Adrenal gland (tissue), 9 donors: ENCODE measurements at regions not wholly inside any gene's neighbourhood (a gene's known extent, or its start where the extent isn't known, plus 50 kb on each side); places are given as distances from the start of the nearest gene placed in this dataset.

ENCODE experiments used
- DNase-seq, 7 donors: peaks; one replicate each; pipeline ENCODE4 v3.0.0-alpha.2; 2019 to 2020
- H3K27ac ChIP-seq, 5 donors: fragments of 200-600 bp; sonication (generic) in 4 of 5; 1 replicate in 3 of 5; 2 replicates in 2 of 5; pipeline versions ENCODE4 v1.5.1 to v1.8.0; 2016 to 2020; ENCODE audit warnings: mild to moderate bottlenecking in 1 of 5
- H3K27me3 ChIP-seq: fragments of 200-600 bp; 2 replicates; pipeline ENCODE4 v1.8.0; 2021
- H3K36me3 ChIP-seq, 2 donors: fragments of 200-600 bp; replicated peaks in 1 of 2; 1 replicate in 1 of 2; 2 replicates in 1 of 2; pipeline versions ENCODE4 v1.5.1 to v1.8.0; 2018 to 2022
- H3K4me1 ChIP-seq, 2 donors: fragments of 200-600 bp; replicated peaks in 1 of 2; 1 replicate in 1 of 2; 2 replicates in 1 of 2; pipeline versions ENCODE4 v1.5.1 to v1.8.0; 2018 to 2021
- H3K4me3 ChIP-seq, 4 donors: fragments of 200-600 bp; sonication (generic) in 3 of 4; one replicate each; pipeline ENCODE4 v1.5.1; 2016 to 2018
- H3K9me3 ChIP-seq, 3 donors: fragments of 200-600 bp; sonication (generic) in 1 of 3; replicated peaks in 1 of 3; 1 replicate in 2 of 3; 2 replicates in 1 of 3; pipeline versions ENCODE4 v1.5.1 to v1.8.0; 2016 to 2021
- CTCF ChIP-seq, 6 experiments: fragments of 450-650 bp in 4 of 6; fragments of 200-600 bp in 2 of 6; sonication (generic) in 1 of 6; IDR thresholded peaks; 1 replicate in 5 of 6; 2 replicates in 1 of 6; pipeline versions ENCODE4 v1.5.1 to v1.8.0; 2016 to 2021; ENCODE audit warnings: antibody characterized with exemption in 6 of 6, mild to moderate bottlenecking in 2 of 6, moderate library complexity in 1 of 6
- POLR2A ChIP-seq, 2 donors: fragments of 450-650 bp; IDR thresholded peaks; one replicate each; pipeline ENCODE4 v1.6.1; 2017; ENCODE audit warnings: antibody characterized with exemption in 2 of 2, mild to moderate bottlenecking in 2 of 2, moderate library complexity in 1 of 2
- WGBS, 4 donors: extraction: QIAGEN DNeasy Blood & Tissue Kit in 2 of 4; methylation state at CpG; one replicate each; pipeline versions ENCODE4 v1.1.5 to v1.1.7; 2013 to 2017; 5-methylcytosine and 5-hydroxymethylcytosine counted together
- intact Hi-C, 2 donors: fragments of 100-400 bp; cut with DNase I; formaldehyde crosslinking; loops; one replicate each; pipeline versions ENCODE4 v1.14.1 to v1.15.0; 2022 to 2023
- donor health status: healthy with polysubstance abuse.
- donor health status: Bipolar disorder and iron deficiency.
- donor health status: DM: yes; HTN: yes; CAD: no.
- donor health status: DM: no; HTN: no; CAD: no.
- donor health status: DM: no; HTN: no; CAD: no.

DNA sequence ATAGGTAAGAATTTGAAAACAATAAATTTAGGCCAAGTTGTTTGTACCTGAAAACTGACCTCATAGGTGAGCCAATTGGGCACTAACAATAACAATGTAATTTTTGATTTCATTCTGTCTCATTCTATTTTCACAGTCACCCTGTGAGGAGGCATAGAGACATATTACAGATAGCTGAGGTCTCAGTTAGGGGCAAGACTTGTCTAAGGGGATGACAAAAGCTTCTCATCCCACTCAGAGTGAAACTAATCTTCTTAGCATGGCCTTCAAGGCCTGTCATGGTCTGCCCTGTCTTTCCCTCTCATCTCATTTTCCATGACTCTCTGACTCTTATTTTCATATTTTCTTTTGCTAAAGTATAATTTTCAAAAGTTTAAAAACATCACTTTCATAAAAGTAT lies 562.0 kb upstream of the TNP1 start:
- no peaks in the 10 kb centered on the region for H3K27me3 ChIP-seq
- no peak overlapping the region for H3K27ac ChIP-seq
- no peak overlapping the region for H3K4me3 ChIP-seq
- H3K9me3 ChIP-seq = no peaks in the 10 kb centered on the region
- TF ChIP-seq POLR2A (IDR thresholded peaks at IDR 0.05) = no peak
- no peaks in the 10 kb centered on the region for H3K4me1 ChIP-seq
- H3K36me3 ChIP-seq = peaks cover 0 to 4% of the 10 kb centered on the region in 2 donors
- no peak for DNase-seq
- intact Hi-C loops = no loop called here

DNA sequence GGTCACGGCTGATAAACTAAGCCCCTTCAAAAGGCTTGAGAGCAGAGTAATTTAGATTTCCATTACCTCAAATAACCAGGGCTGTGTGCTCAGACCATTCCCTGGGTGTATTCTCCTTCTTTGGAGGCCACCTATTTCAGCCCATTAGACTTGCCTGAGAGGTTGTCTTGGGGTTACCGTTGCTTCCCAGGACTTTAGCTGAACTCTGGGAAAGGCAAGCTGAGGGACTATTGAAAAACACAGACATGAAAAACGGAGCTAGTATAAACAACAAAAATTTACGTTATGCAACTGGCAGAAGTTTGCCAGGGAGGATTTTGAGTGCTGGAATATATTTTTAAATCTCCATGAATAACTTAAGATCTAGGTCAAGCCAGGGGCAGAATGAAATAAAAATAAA lies 561.0 kb upstream of the TNP1 start:
- H3K9me3 ChIP-seq = no peaks in the 10 kb centered on the region
- DNase-seq = no peak
- TF ChIP-seq POLR2A (IDR thresholded peaks at IDR 0.05) = no peak
- TF ChIP-seq CTCF (IDR thresholded peaks at IDR 0.05) = no peak
- H3K4me3 ChIP-seq = no peak overlapping the region
- H3K27ac ChIP-seq = no peak overlapping the region
- WGBS, 4 donors = 74 to 87% (median 78%) methylated on average over 4 of the region's 4 CpGs
- H3K36me3 ChIP-seq = peaks cover 0 to 4% of the 10 kb centered on the region in 2 donors
- H3K27me3 ChIP-seq = no peaks in the 10 kb centered on the region
- intact Hi-C loops = no loop called here
- peaks cover 0 to 6% of the 10 kb centered on the region in 2 donors for H3K4me1 ChIP-seq

DNA sequence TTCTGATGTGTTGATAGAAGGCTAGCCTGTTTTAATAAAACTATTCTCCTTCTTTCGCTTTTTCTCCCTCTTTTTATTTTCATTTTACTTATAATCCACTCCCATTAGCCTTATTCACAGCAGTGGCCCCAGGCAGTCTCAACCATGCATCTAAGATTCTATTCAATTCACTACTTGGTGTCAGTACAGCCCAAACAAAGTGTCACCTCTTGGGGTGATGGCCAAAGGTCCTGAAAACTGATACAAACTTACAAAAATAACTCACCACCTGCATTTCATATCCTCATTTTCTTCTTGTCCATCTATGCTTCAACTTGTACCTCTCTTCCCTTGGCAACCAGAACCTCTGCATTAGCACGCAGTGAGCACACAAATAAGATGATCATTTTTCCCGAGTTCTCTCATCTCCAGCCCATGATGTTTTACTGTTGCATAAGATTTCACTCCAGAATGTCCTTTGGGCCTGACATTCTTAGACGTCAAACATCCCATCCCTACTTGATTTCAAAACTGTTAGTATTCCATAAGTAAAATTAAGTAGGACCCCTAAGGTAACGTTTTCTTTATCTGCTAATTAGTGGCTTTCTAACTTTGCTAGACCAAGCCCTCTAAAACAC lies 559.3 kb upstream of the TNP1 start:
- H3K4me3 ChIP-seq = no peak overlapping the region
- H3K27ac ChIP-seq = no peak overlapping the region
- H3K36me3 ChIP-seq = no peaks in the 10 kb centered on the region
- 86 to 98% (median 92%) methylated on average over 5 of the region's 5 CpGs for WGBS, 4 donors
- TF ChIP-seq POLR2A (IDR thresholded peaks at IDR 0.05) (no peak), CTCF (IDR thresholded peaks at IDR 0.05) (no peak)
- H3K27me3 ChIP-seq = no peaks in the 10 kb centered on the region
- DNase-seq = no peak
- no peaks in the 10 kb centered on the region for H3K9me3 ChIP-seq
- peaks cover 0 to 6% of the 10 kb centered on the region in 2 donors for H3K4me1 ChIP-seq
- intact Hi-C loops = no loop called here

DNA sequence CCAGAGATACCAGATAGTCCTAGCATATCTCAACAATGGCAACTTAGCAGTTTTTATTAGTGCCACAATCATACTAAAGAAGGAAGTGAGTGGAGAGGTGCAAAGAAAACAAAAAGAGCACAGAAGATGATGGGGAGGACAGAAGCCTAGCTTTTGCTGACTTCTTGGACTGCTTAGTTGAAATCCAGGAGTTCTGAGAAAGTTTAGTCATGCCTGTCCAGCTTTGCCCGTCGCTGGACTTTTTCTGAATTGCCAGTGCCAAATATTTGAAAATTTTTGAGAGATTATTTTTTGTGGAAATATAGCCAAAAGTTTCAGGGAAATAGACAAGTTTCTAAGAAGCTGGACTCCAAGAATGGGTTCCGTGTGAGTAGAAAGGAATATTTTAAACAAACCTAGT lies 558.7 kb upstream of the TNP1 start:
- H3K27ac ChIP-seq = no peak overlapping the region
- no peak overlapping the region for H3K4me3 ChIP-seq
- H3K4me1 ChIP-seq = peaks cover 0 to 6% of the 10 kb centered on the region in 2 donors
- WGBS, 4 donors = 43 to 80% (median 56%) methylated on average over 3 of the region's 3 CpGs
- H3K36me3 ChIP-seq = no peaks in the 10 kb centered on the region
- no peaks in the 10 kb centered on the region for H3K9me3 ChIP-seq
- no peaks in the 10 kb centered on the region for H3K27me3 ChIP-seq
- DNase-seq = no peak
- TF ChIP-seq CTCF (IDR thresholded peaks at IDR 0.05) (no peak), POLR2A (IDR thresholded peaks at IDR 0.05) (no peak)
- intact Hi-C loops = no loop called here

DNA sequence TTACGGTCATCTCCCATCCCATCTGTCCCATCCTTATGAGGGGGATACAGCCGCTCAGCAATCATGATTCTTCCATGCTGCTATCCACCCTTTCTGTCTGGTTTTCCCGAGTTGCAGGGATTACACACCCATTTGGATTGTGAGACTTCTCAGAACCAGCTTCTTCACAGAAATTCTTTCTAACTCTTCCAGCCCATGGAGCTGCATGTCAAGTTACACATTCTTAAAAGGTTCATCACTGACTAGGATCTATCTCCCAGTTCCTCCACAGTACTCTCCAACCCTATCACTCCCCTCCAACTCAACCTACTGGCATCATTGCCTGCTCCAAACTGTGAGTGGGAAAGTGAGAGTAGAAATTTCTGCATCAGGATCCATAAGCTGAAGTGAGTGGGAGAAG lies 558.2 kb upstream of the TNP1 start:
- Histone ChIP-seq H3K4me1 (peaks cover 0 to 6% of the 10 kb centered on the region in 2 donors), H3K27ac (no peak overlapping the region), H3K9me3 (no peaks in the 10 kb centered on the region), H3K27me3 (no peaks in the 10 kb centered on the region), H3K4me3 (no peak overlapping the region), H3K36me3 (no peaks in the 10 kb centered on the region)
- TF ChIP-seq POLR2A (IDR thresholded peaks at IDR 0.05) = no peak
- no peak for TF ChIP-seq CTCF (IDR thresholded peaks at IDR 0.05)
- 95 to 99% (median 96%) methylated on average over 3 of the region's 3 CpGs for WGBS, 4 donors
- no peak for DNase-seq
- intact Hi-C loops = no loop called here
